ENCODE measurements at regions not wholly inside any gene's neighbourhood (a gene's known extent, or its start where the extent isn't known, plus 50 kb on each side); places are given as distances from the start of the nearest gene placed in this dataset.

GRCh38 chrX:150088766-150089518, 150.7 kb upstream of the EOLA2 start:
- TF ChIP-seq POLR2A (IDR thresholded peaks at IDR 0.05), result no peak
- no peak for TF ChIP-seq CTCF (IDR thresholded peaks at IDR 0.05)

Measured in adrenal gland (tissue), 5 donors.